ENCODE measurements at regions not wholly inside any gene's neighbourhood (a gene's known extent, or its start where the extent isn't known, plus 50 kb on each side); places are given as distances from the start of the nearest gene placed in this dataset.

- Histone ChIP-seq H3K4me3 (ENCODE audit: low read depth, low read length) (no peak overlapping the region), H3K4me1 (ENCODE audit: control insufficient read depth, insufficient read depth, low read length) (no peaks in the 10 kb centered on the region), H3K27me3 (ENCODE audit: control insufficient read depth, insufficient read depth, low read length) (no peaks in the 10 kb centered on the region), H3K9me3 (ENCODE audit: control insufficient read depth, insufficient read depth, low read length) (no peaks in the 10 kb centered on the region), H3K27ac (ENCODE audit: low read depth, low read length) (no peak overlapping the region), H3K36me3 (ENCODE audit: control insufficient read depth, insufficient read depth, low read length) (no peaks in the 10 kb centered on the region)
- DNase-seq (ENCODE audit: low read depth in 4 of 6, low spot score in 6 of 6): no peak
- 75% methylated on average over 1 of the region's 2 CpGs for WGBS (ENCODE audit: insufficient coverage)
Measured at GRCh38 chr7:136369225-136369624, 392.1 kb upstream of the MTPN start.

- DNase-seq (ENCODE audit: low read depth in 4 of 6, low spot score in 6 of 6): no peak
- H3K27me3 ChIP-seq (ENCODE audit: control insufficient read depth, insufficient read depth, low read length): no peaks in the 10 kb centered on the region
- H3K4me3 ChIP-seq (ENCODE audit: low read depth, low read length): no peak overlapping the region
- no peaks in the 10 kb centered on the region for H3K9me3 ChIP-seq (ENCODE audit: control insufficient read depth, insufficient read depth, low read length)
- no peaks in the 10 kb centered on the region for H3K36me3 ChIP-seq (ENCODE audit: control insufficient read depth, insufficient read depth, low read length)
- WGBS (ENCODE audit: insufficient coverage): 94% methylated on average over 3 of the region's 5 CpGs
- H3K27ac ChIP-seq (ENCODE audit: low read depth, low read length): no peak overlapping the region
- no peaks in the 10 kb centered on the region for H3K4me1 ChIP-seq (ENCODE audit: control insufficient read depth, insufficient read depth, low read length)
Measured at GRCh38 chr7:136359333-136359903, 382.3 kb upstream of the MTPN start.

- no peak for DNase-seq (ENCODE audit: low read depth in 4 of 6, low spot score in 6 of 6)
- no peak overlapping the region for H3K27ac ChIP-seq (ENCODE audit: low read depth, low read length)
- no peaks in the 10 kb centered on the region for H3K36me3 ChIP-seq (ENCODE audit: control insufficient read depth, insufficient read depth, low read length)
- H3K4me1 ChIP-seq (ENCODE audit: control insufficient read depth, insufficient read depth, low read length): no peaks in the 10 kb centered on the region
- WGBS (ENCODE audit: insufficient coverage): 83% methylated on average over 1 of the region's 2 CpGs
- no peak overlapping the region for H3K4me3 ChIP-seq (ENCODE audit: low read depth, low read length)
- no peaks in the 10 kb centered on the region for H3K9me3 ChIP-seq (ENCODE audit: control insufficient read depth, insufficient read depth, low read length)
- no peaks in the 10 kb centered on the region for H3K27me3 ChIP-seq (ENCODE audit: control insufficient read depth, insufficient read depth, low read length)
Measured at GRCh38 chr7:136353287-136353686, 376.1 kb upstream of the MTPN start.

- Histone ChIP-seq H3K4me3 (ENCODE audit: low read depth, low read length) (no peak overlapping the region), H3K27ac (ENCODE audit: low read depth, low read length) (no peak overlapping the region), H3K36me3 (ENCODE audit: control insufficient read depth, insufficient read depth, low read length) (no peaks in the 10 kb centered on the region), H3K4me1 (ENCODE audit: control insufficient read depth, insufficient read depth, low read length) (no peaks in the 10 kb centered on the region), H3K27me3 (ENCODE audit: control insufficient read depth, insufficient read depth, low read length) (no peaks in the 10 kb centered on the region), H3K9me3 (ENCODE audit: control insufficient read depth, insufficient read depth, low read length) (no peaks in the 10 kb centered on the region)
- 79% methylated on average over 7 of the region's 7 CpGs for WGBS (ENCODE audit: insufficient coverage)
- no peak for DNase-seq (ENCODE audit: low read depth in 4 of 6, low spot score in 6 of 6)
Measured at GRCh38 chr7:136348542-136349192, 371.5 kb upstream of the MTPN start.

- Histone ChIP-seq H3K27me3 (ENCODE audit: control insufficient read depth, insufficient read depth, low read length) (no peaks in the 10 kb centered on the region), H3K4me3 (ENCODE audit: low read depth, low read length) (no peak overlapping the region), H3K36me3 (ENCODE audit: control insufficient read depth, insufficient read depth, low read length) (no peaks in the 10 kb centered on the region), H3K27ac (ENCODE audit: low read depth, low read length) (no peak overlapping the region), H3K9me3 (ENCODE audit: control insufficient read depth, insufficient read depth, low read length) (no peaks in the 10 kb centered on the region), H3K4me1 (ENCODE audit: control insufficient read depth, insufficient read depth, low read length) (no peaks in the 10 kb centered on the region)
- DNase-seq (ENCODE audit: low read depth in 4 of 6, low spot score in 6 of 6): no peak
- WGBS (ENCODE audit: insufficient coverage): 94% methylated on average over 3 of the region's 3 CpGs
Measured at GRCh38 chr7:136348142-136348541, 371.0 kb upstream of the MTPN start.

- WGBS (ENCODE audit: insufficient coverage): no CpG with 5 or more reads among the region's 1 CpG
- no peak for DNase-seq (ENCODE audit: low read depth in 4 of 6, low spot score in 6 of 6)
- Histone ChIP-seq H3K36me3 (ENCODE audit: control insufficient read depth, insufficient read depth, low read length) (no peaks in the 10 kb centered on the region), H3K4me3 (ENCODE audit: low read depth, low read length) (no peak overlapping the region), H3K9me3 (ENCODE audit: control insufficient read depth, insufficient read depth, low read length) (no peaks in the 10 kb centered on the region), H3K4me1 (ENCODE audit: control insufficient read depth, insufficient read depth, low read length) (no peaks in the 10 kb centered on the region), H3K27ac (ENCODE audit: low read depth, low read length) (no peak overlapping the region), H3K27me3 (ENCODE audit: control insufficient read depth, insufficient read depth, low read length) (no peaks in the 10 kb centered on the region)
Measured at GRCh38 chr7:136347488-136347887, 370.3 kb upstream of the MTPN start.

- no peaks in the 10 kb centered on the region for H3K27me3 ChIP-seq (ENCODE audit: control insufficient read depth, insufficient read depth, low read length)
- no peak overlapping the region for H3K4me3 ChIP-seq (ENCODE audit: low read depth, low read length)
- no peaks in the 10 kb centered on the region for H3K36me3 ChIP-seq (ENCODE audit: control insufficient read depth, insufficient read depth, low read length)
- no peak overlapping the region for H3K27ac ChIP-seq (ENCODE audit: low read depth, low read length)
- no peak for DNase-seq (ENCODE audit: low read depth in 4 of 6, low spot score in 6 of 6)
- H3K9me3 ChIP-seq (ENCODE audit: control insufficient read depth, insufficient read depth, low read length): no peaks in the 10 kb centered on the region
- H3K4me1 ChIP-seq (ENCODE audit: control insufficient read depth, insufficient read depth, low read length): no peaks in the 10 kb centered on the region
Measured at GRCh38 chr7:136342251-136342650, 365.1 kb upstream of the MTPN start.

- no peak overlapping the region for H3K27ac ChIP-seq (ENCODE audit: low read depth, low read length)
- H3K9me3 ChIP-seq (ENCODE audit: control insufficient read depth, insufficient read depth, low read length): no peaks in the 10 kb centered on the region
Measured at GRCh38 chr7:136339464-136339863, 362.3 kb upstream of the MTPN start.

GRCh38 chr7:136336932-136337331 lies 359.8 kb upstream of the MTPN start:
- Histone ChIP-seq H3K27me3 (ENCODE audit: control insufficient read depth, insufficient read depth, low read length) (no peaks in the 10 kb centered on the region), H3K4me1 (ENCODE audit: control insufficient read depth, insufficient read depth, low read length) (peaks cover 4% of the 10 kb centered on the region), H3K36me3 (ENCODE audit: control insufficient read depth, insufficient read depth, low read length) (no peaks in the 10 kb centered on the region), H3K4me3 (ENCODE audit: low read depth, low read length) (no peak overlapping the region), H3K27ac (ENCODE audit: low read depth, low read length) (no peak overlapping the region), H3K9me3 (ENCODE audit: control insufficient read depth, insufficient read depth, low read length) (no peaks in the 10 kb centered on the region)
- WGBS (ENCODE audit: insufficient coverage): no CpG with 5 or more reads among the region's 2 CpGs
- DNase-seq (ENCODE audit: low read depth in 4 of 6, low spot score in 6 of 6): no peak

More at GRCh38 chr7:136339464-136339863, 362.3 kb upstream of the MTPN start:
- H3K36me3 ChIP-seq (ENCODE audit: control insufficient read depth, insufficient read depth, low read length): no peaks in the 10 kb centered on the region
- no peaks in the 10 kb centered on the region for H3K4me1 ChIP-seq (ENCODE audit: control insufficient read depth, insufficient read depth, low read length)
- no peak for DNase-seq (ENCODE audit: low read depth in 4 of 6, low spot score in 6 of 6)
- H3K4me3 ChIP-seq (ENCODE audit: low read depth, low read length): no peak overlapping the region
- H3K27me3 ChIP-seq (ENCODE audit: control insufficient read depth, insufficient read depth, low read length): no peaks in the 10 kb centered on the region

GRCh38 chr7:136333636-136334035 lies 356.5 kb upstream of the MTPN start:
- H3K36me3 ChIP-seq (ENCODE audit: control insufficient read depth, insufficient read depth, low read length): no peaks in the 10 kb centered on the region
- WGBS (ENCODE audit: insufficient coverage): 67% methylated on average over 1 of the region's 2 CpGs
- peak in 1 of 6 donors; percentile 16 for DNase-seq (ENCODE audit: low read depth in 4 of 6, low spot score in 6 of 6)
- peaks cover 4% of the 10 kb centered on the region for H3K4me1 ChIP-seq (ENCODE audit: control insufficient read depth, insufficient read depth, low read length)
- H3K4me3 ChIP-seq (ENCODE audit: low read depth, low read length): no peak overlapping the region
- H3K9me3 ChIP-seq (ENCODE audit: control insufficient read depth, insufficient read depth, low read length): no peaks in the 10 kb centered on the region
- no peaks in the 10 kb centered on the region for H3K27me3 ChIP-seq (ENCODE audit: control insufficient read depth, insufficient read depth, low read length)
- H3K27ac ChIP-seq (ENCODE audit: low read depth, low read length): no peak overlapping the region
